GM12873 (cell line): ENCODE measurements at regions not wholly inside any gene's neighbourhood (a gene's known extent, or its start where the extent isn't known, plus 50 kb on each side); places are given as distances from the start of the nearest gene placed in this dataset.

Experiments used
- CTCF ChIP-seq: IDR thresholded peaks from 2 replicates; pipeline ENCODE4 v1.5.1; 2012; ENCODE audit warnings: low read depth, mild to moderate bottlenecking, moderate library complexity, low read length, control low read depth; ENCODE audit not compliant: insufficient read depth; ENCODE audit errors: missing control alignments

GRCh38 chr5:114636271-114636670 is 274.4 kb downstream of the KCNN2 start:
- no peak for TF ChIP-seq CTCF

- TF ChIP-seq CTCF = no peak
Observed at GRCh38 chr5:114634967-114635901, 273.4 kb downstream of the KCNN2 start.

GRCh38 chr5:114634517-114634916 is 272.6 kb downstream of the KCNN2 start:
- TF ChIP-seq CTCF = no peak

DNA sequence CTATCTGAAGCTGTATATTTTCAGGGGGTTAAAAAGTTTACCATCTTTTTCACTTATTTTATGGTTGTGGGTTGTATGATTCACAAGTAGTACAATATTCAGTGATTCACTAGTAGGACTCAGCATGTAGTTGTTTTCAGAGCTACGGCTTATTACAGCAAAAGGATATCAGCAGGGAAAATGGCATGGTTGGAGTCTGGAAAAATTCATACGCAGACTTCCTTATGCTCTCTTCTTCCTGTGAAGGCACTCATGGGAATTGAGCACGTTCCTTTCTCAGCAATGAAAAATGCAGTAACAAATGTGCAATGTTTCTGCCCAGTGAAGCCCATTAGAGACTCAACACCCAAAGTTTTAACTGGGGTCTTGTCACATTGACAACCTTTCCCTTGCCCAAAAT is 250.5 kb downstream of the KCNN2 start:
- no peak for TF ChIP-seq CTCF

GRCh38 chr5:114581136-114581535 is 219.3 kb downstream of the KCNN2 start:
- no peak for TF ChIP-seq CTCF

DNA sequence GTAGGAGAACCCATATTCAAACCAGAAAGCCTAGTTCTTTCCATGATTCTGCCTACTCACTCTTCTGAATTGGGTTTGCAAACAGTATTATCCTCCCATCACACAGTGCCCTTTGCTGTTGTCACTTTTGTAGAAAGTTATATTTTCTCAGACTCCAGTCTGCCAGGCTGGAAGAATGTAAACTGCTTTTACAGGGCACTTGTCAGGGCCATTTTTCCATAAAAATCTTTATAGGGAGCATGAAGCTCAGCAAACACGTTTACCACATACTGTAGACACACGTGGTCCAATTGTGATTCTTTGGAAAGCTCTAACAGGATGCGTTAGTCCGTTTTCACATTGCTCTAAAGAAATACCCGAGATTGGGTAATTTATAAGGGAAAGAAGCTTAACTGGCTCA is 204.0 kb downstream of the KCNN2 start:
- TF ChIP-seq CTCF = no peak

DNA sequence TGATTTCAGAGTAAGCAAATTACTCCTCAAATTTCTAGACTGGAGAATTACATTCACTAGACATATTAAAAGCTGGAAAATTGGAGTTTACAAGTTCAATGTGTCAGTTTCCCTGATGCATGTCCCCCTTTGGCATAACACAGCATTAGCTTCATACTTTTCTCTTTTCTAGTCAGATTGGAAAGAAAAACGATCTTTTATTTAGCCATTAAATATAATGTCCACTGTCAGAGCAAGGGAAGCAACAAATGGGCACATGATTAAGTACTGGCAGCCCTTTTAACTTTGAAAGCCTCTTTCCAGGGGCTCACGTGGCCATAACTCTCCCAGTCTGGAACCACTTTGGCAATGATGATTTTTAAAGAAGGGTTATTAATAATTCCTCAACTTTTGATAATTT is 203.3 kb downstream of the KCNN2 start:
- TF ChIP-seq CTCF = no peak
